D341Med (cell line): ENCODE measurements at regions not wholly inside any gene's neighbourhood (a gene's known extent, or its start where the extent isn't known, plus 50 kb on each side); places are given as distances from the start of the nearest gene placed in this dataset.
"Not testable (repeated sequence)": the region's sequence is repeated elsewhere in the genome, so short reads cannot be mapped to it uniquely, and the experiment has no call there.

Source experiments
- DNase-seq: peaks from one replicate; pipeline ENCODE4 v3.0.0; 2012; ENCODE audit warnings: low spot score

DNA sequence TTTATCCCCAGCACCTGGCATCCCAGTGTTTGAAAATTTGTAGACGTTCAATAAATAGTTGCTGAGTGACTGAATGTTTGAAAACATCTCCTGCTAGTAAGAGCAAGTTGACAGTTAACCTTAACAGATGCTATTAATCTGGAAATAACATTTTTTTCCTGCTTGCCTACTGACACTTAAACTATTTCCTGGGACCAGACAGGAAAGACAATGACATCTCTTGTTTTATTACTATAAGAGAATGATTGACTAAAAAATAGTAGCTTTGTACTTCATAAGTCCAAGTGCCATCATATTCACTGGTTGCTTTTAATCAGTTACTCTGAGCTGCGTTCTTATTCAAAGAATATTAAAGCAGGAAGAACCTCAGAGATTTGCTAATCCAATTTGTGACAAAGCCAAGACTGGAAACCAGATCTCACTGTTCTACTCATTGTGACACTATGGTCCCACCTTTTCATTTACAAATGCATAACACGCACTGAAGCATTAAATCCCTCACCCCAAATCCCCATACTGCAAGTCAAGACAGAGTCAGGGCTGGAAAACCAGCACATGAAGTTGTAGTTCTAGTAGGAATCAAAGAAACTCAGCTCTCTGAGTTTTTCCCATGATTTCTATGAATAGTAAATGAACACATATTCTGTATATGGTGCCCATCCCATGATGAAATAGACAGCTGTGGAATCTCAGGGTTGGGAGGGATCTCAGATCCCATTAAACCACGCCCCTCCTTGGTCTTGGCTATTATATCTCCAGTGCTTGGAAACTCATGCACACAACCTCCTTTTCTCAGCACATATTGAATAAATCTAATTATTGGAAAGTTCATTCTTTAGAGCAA is 212.7 kb upstream of the P2RY1 start:
- no peak for DNase-seq

DNA sequence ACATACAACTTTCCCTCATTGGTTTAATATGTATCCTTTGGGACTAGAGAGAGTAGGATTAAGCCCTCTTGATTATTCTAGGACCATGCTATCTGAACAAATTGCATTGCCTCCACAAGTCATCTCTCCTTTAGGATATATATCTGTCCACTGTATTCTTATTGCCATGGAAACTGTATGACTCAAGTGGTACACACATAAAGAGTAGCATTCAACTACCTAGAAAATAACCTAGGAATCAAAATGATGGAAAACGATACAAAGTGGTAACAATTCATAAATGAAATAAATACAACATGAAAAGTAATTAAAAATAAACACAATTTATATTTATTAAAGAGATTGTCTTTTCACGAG is 212.1 kb upstream of the P2RY1 start:
- no peak for DNase-seq

DNA sequence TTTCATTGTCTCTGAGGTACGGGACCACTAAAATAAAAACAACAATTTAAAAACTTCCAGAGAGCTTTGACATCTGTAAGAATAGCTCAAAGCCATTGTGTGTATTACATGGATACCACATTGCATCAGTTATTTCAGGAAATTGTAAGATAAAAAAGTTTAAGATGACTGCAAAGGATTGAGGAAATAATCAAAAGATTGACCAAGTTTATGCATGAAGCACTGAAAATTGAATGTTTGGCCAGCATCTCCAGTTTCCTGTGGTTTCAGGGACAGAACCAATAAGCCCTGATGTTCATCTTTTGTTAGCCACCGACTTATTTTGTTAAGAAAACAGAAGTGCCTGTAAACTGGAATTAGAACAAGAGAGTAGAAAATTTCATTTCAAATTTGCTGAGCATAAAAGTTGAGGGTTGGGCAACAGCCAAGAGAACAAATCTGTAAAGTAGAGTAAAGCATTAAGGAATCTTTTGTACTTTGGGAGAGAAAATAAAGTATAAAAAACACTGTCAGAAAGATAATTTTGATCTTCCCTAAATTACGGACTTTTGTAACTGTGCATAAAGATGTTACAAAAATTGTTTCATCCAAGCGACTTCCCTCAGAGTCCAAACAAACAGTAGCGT is 211.5 kb upstream of the P2RY1 start:
- DNase-seq = no peak

DNA sequence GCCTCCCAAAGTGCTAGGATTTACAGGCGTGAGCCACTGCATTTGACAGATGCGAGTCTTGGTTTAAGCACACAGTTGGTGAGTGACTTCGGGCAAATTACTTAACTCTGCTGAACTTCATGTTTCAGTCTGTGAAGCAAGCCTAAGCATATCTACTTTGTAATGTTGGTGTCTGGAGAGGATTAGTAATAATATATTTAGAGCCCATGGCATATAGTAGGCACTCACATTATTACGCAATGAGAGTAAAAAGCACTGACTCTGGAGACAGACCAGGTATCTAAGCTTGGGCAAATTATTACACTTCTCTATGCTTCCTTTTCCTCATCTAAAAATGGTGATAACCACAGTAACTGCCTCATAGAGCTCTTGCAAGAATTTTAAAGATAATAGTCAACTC is 208.7 kb upstream of the P2RY1 start:
- no peak for DNase-seq

DNA sequence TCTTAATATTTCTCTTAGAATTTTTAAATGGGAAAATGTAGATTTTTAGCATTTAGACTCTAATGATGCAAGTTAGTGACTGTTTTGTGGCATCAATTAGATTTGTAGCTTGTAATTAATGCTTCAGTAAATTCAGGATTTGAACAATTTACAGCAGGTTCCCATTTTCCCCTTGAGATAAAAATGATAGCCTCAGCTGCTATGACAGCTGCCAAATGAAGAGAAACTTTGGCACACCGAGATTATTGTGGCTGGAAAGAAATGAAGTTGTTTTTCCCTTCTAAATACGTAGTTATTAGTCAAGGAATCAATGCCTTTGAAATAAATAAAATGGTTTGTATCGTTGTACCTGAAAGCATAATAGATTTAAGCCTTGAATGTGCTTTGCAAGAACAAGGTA is 206.4 kb upstream of the P2RY1 start:
- no peak for DNase-seq

DNA sequence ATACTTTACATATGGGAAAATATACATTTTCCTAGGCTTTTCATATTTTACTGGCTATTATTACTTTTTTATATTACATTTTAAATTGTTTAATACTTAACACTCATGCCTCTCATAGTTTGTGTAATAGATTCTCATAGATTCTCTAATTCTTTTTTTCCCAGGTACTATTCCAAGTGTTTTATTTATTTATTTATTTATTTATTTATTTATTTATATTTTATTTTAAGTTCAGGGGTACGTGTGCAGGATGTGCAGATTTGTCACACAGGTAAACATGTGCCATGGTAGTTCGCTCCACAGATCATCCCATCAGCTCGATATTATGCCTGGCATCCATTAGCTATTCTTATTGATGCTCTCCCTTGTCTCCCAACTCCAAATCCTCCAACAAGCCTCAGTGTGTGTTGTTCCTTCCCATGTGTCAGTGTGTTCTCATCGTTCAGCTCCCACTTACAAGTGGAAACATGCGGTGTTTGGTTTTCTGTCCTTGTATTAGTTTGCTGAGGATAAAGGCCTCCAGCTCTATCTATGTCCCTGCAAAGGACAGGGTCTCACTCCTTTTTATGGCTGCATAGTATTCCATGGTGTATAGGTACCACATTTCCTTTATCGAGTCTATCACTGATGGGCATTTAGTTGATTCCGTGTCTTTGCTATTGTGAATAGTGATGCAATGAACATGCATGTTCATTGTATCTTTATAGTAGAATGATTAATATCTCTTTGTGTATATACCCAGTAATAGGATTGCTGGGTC is 205.4 kb upstream of the P2RY1 start:
- no peak for DNase-seq

DNA sequence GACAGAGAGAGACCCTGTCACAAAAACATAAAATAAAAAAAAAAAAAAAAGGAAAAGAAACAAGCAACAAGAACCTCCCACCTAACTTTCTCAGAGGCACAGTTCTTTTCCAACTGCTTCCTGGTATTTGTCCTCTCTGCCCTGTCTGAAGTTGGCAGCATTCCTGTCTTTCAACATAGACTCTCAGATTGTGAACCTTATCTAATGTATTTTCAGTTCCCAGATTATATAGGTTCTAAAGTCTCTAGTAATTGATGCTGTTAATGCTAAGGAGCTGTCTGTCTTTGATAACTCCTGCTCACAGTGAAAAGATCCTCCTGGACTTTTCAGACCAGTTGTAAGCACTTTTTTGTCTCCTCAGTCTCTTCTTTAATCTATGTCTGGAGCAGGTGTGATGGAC is 199.5 kb upstream of the P2RY1 start:
- no peak for DNase-seq

DNA sequence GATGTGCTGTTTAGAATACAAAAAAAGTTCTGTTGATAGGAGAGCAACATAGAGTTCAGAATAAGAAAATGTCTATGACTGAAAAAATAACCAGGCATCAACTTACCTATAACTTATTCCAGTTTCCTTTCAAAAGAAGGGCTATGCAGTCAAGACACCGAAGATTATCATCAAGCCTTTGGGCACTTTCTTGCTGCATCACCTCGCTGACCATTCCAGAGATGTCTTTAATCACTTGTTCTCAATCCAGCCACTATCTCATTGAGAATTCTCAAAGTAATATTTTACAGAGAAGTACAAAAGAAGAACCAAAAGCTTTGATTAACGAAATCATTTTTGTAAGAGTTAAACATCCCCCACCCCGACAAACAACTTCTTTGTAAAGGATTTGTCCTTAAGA is 198.3 kb upstream of the P2RY1 start:
- DNase-seq = no peak

DNA sequence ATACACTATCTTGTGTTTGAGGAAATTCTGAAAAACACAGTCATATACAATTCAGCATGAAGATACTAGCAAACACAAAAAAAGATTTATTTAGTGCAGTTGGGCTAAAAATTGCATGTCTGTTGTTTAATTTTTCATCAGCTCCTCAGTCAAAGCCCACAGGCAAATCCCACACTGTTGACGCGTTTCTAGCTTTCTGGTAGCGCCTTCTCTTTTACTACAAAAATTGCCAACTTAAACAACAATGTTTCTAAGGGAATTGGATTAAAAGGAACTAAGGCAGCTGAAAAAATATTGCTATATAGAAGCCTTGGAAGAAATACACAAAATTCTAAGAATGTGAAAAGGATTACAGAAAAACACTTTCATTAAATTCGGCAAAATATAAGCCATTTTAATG is 196.7 kb upstream of the P2RY1 start:
- DNase-seq = no peak

DNA sequence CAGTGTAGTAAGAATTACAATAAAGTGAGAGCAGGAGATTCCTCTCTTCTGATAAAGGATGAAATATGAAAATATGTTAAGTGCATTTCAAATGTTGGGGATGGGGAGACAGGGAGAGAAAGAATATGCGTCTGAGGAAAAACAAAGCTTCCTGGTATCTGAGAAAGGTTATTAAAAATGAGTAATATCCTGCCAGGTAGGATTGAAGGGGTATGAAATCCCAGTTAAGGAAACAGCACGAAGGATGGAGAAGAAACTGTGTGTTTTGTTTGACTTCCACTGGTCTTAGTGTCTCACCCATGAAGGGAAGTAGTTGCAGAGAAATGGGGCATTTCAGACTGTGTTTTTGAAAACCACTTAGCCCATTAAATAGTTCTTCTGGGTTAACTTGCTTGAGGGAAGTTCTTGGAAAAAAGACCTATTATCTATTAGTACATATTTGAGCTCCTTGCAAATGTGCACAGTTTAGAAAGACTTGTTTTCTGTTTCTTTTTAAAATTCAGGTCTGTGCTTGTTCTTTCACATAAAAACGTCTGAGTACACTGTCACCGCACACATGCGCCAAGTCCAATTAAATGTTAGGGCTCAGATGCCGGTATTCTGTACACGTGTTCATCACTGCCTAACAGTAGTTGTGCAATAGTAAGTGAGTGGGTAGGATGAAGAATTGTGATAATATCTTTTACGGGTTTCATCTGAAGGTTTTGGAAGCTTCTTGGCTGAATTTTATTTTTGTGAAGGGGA is 196.1 kb upstream of the P2RY1 start:
- no peak for DNase-seq

DNA sequence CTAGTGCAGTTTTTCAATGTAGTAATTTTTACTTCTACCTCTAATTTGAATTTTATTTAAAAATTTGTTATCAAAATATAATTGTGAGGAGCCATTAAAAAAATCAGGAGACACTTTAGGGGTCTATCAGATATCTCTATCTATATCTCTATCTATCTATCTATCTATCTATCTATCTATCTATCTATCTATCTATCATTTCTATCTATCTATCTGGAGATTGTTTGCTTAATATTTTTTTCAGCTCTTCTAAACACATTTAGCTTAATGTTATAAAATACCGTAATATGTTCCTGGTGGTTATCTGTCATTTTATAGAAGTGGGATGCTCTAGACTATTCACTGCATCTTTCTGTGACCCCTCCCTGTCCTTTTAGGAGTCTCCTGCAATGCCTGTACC is 193.7 kb upstream of the P2RY1 start:
- DNase-seq = no peak

DNA sequence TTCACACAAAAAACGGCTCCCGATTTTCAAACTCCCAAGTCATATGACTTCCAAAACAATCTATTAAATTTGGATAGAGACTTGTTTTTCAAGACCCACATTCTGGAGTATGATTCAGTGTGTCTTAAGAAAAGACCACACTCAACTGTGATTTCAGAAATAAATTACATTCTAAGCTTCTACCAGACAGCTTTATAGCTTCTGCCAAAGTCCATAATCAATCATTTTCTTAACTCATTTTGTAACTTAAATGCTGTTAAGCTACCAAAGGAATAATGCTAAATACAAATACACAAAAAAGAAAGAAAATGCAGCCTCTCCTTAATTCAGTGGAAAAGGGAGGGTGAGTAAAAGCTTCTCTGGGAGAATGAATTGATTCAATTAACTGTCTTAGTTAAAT is 192.3 kb upstream of the P2RY1 start:
- no peak for DNase-seq

DNA sequence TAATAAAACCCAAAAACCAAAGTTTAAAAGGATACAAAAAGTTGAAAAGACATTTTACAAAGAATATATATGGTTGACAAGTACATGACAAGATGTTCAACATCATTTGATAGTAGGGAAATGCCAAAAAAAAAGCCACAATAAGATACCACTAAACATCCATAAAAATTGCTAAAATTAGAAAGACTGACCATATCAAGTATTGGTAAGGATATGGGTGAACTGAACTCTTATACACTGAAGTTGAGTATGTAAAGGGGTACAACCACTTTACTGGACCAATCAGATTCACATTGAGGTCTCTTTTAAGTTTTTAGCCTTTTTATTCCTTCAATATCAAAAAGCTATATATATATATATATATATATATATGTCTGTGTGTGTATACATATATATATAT is 190.5 kb upstream of the P2RY1 start:
- no peak for DNase-seq

DNA sequence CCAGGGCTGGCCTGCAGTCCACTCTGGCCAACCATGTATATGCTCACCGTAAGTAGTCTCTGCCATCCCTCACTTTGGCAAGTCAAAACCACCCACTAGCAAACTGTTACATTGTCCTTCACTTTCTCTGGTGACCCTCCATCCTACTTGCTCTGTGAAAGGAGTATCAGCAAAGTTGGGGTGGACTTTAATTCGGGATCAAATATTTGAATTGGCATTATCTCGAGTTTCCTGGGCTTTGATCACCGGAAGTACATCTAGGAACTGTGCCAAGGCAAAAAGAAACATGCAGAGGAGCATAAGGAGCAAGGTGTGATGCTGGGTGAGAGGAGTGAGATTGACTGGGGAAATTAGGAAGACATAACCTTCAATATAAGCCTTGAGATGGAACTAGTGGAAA is 188.9 kb upstream of the P2RY1 start:
- no peak for DNase-seq

DNA sequence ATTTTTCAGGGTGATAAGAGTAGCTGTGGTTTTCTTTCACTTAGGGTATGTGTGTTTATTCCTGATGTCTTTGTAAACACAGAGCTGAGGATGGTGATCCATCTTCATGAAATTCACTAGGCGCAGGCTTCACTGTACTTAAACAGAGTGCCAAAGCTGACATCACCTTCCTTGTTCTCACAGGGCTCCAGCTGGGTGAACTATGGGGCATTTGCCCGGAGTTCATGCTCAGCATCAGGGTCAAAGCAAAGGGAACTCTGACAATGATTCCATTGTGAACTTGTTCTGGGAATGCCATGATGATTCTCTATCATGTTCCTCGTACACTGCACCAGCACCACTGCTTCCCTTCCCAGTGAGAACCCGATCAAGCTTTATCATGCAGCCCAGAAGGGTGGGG is 184.8 kb upstream of the P2RY1 start:
- no peak for DNase-seq

DNA sequence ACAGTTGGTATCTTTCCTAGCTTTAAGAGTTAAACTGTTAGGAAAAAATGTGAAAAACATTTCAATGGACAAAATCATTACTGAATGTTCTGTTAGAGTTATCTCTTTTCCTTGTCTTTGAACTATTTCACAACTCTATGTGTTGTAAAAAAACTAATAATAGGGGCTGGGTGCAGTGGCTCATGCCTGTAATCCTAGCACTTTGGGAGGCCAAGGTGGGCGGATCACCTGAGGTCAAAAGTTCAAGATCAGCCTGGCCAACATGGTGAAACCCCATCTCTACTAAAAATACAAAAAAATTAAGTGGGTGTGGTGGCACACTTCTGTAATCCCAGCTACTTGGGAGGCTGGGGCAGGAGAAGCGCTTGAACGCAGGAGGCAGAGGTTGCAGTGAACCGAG is 184.0 kb upstream of the P2RY1 start:
- DNase-seq = not testable (repeated sequence)

DNA sequence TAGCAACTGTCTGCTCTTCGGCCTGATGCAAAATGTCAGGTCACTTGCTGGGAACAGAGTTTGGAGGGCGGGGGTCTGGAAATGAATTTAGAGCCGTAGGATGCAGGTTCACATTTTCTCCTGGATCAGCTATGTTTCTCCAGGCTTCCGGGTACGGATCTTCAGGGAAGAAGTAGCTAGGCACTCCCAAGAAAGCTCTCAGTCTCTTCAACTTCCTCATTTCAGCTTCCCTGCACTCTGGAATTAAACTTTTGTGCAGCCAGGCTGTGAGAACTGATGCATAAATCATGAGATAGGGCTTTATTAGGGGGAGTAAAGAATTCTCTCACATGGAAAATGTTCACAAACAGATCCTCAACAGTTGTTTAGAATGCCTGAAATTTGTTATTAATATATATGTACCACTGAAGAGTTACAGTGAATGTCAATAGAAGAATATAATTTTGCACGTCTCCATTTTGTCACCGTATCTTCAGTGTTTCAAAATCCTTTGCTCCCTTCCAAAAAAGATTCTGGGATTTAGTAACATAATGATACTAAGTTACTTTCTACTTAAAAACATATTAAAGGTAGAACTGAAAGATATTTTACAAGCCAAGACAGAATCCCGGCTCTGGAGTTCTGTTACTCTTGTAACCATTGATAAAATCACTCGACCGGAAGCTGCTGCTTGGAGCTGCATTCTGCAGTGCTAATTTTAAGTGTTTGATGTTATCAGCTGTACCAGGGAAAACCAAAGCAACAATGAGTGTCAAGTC is 178.5 kb upstream of the P2RY1 start:
- DNase-seq = no peak

DNA sequence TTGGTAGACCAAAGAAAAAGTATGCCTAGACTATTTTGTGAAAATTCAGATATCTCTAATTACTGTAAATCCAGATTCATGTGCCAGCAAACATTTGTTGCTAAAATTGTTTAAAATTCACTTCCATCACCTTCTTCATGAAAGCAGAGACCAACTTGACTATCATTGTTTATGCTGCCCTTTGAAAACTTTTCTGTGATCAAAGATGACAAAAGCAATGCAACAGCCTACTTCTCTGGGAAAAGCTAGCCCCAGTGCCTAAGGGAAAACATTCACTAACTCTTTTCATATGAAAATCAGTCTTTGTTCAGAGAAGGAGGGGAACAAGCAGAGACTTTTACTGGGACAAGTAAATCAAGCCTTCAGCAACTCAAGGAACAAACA is 178.0 kb upstream of the P2RY1 start:
- no peak for DNase-seq

DNA sequence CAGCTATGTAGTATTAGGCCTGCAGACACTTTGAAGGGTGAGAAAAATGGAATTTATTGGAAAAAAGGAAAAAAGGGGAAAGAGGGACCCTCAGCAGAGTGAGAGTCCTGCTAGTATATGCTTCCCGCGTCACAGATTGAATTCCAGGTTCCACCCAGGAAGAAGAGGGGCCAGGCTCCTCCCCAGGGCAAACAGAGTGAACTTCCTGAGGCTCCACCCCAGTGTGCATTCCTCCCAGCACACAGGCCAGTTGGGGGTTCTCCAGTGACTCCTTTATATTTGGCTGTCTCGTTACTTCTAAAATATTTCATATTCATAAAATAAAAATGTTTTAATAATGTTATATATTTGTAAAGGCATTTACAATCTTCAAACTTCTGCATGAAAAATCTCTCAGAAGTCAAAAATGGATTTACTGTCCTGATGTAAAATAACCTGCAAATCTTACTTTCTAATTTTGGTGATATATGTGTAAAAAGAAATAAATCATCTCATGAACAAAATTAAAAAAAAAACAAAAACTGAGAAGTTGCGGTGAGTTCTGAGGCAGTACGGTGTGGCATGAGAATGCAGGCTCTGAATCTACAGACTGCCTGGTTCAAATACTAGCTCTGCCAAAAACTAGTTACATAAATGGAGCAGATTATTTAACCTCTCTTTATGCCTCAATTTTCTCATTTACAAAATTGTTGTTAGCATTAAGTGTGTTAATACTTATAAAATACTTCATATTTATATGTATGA is 175.8 kb upstream of the P2RY1 start:
- DNase-seq = no peak

DNA sequence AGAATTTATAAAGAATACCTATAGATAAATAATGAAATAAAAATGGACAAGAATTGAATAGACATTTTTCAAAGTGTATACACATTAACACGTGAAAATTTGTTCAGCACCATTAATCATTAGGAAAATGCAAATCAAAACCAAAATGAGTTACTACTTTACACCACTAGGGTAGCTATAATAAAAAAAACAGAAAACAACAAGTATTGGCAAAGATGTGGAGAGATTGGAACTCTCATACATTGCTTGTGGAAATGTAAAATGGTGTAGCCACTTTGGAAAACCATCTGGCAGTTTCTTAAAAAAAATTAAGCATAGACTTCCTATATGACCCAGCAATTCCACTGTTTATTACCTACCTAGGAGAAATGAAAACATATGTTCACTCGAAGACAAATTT is 172.8 kb upstream of the P2RY1 start:
- DNase-seq = no peak

DNA sequence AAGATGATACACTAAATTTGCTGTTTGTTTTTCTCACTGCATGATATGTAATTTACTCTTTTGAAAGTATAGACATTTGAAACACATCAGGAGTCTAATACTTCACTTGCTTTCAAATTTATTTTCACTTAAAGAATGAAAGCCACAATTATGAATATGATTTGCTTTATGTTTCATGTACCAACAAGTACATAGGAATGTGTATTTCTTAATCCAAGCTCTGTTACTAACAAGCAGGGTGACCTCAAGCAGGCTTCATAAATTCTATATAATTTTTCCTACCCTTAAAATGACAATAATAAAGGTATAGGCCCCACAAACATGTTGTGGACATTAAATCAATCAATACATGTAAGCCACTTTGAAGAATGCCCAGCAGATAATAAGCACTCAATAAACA is 170.2 kb upstream of the P2RY1 start:
- DNase-seq = no peak
